NCI-H2196 treated with DMSO at 0.1 percent for 48 hours (cell line): ENCODE measurements at regions not wholly inside any gene's neighbourhood (a gene's known extent, or its start where the extent isn't known, plus 50 kb on each side); places are given as distances from the start of the nearest gene placed in this dataset.

ENCODE experiments used
- DNase-seq: peaks from one replicate; lab custom pipeline; 2025; ENCODE audit not compliant: unreplicated experiment; lab: John Stamatoyannopoulos, UW

GRCh38 chr5:145708169-145708568 lies 127.0 kb downstream of the PRELID2 start:
- no peak for DNase-seq

- no peak for DNase-seq
Observed at GRCh38 chr5:145704724-145705123, 130.4 kb downstream of the PRELID2 start.

- no peak for DNase-seq
Observed at GRCh38 chr5:145703856-145704255, 131.3 kb downstream of the PRELID2 start.

- DNase-seq: no peak
Observed at GRCh38 chr5:145701404-145701803, 133.7 kb downstream of the PRELID2 start.

- DNase-seq: no peak
Observed at GRCh38 chr5:145699846-145700245, 135.3 kb downstream of the PRELID2 start.

GRCh38 chr5:145697251-145697990 lies 137.7 kb downstream of the PRELID2 start:
- no peak for DNase-seq

GRCh38 chr5:145689235-145689634 lies 145.9 kb downstream of the PRELID2 start:
- no peak for DNase-seq

- no peak for DNase-seq
Observed at GRCh38 chr5:145687943-145688342, 147.2 kb downstream of the PRELID2 start.

- DNase-seq: no peak
Observed at GRCh38 chr5:145685417-145685816, 149.7 kb downstream of the PRELID2 start.

- DNase-seq: no peak
Observed at GRCh38 chr5:145683431-145683830, 151.7 kb downstream of the PRELID2 start.

GRCh38 chr5:145682197-145682899 lies 152.8 kb downstream of the PRELID2 start:
- DNase-seq: no peak

GRCh38 chr5:145681686-145682085 lies 153.5 kb downstream of the PRELID2 start:
- DNase-seq: peak; percentile 43

- DNase-seq: no peak
Observed at GRCh38 chr5:145681216-145681615, 153.9 kb downstream of the PRELID2 start.

GRCh38 chr5:145680767-145681166 lies 154.4 kb downstream of the PRELID2 start:
- DNase-seq: no peak

GRCh38 chr5:145680169-145680568 lies 155.0 kb downstream of the PRELID2 start:
- DNase-seq: no peak

- DNase-seq: no peak
Observed at GRCh38 chr5:145678255-145678654, 156.9 kb downstream of the PRELID2 start.

GRCh38 chr5:145673786-145674185 lies 161.4 kb downstream of the PRELID2 start:
- DNase-seq: no peak

- no peak for DNase-seq
Observed at GRCh38 chr5:145668714-145669113, 166.4 kb downstream of the PRELID2 start.

GRCh38 chr5:145667742-145668141 lies 167.4 kb downstream of the PRELID2 start:
- DNase-seq: no peak

- DNase-seq: no peak
Observed at GRCh38 chr5:145666591-145666990, 168.6 kb downstream of the PRELID2 start.

- DNase-seq: no peak
Observed at GRCh38 chr5:145661737-145662485, 173.2 kb downstream of the PRELID2 start.
